GM23248 (cell line): ENCODE measurements at regions not wholly inside any gene's neighbourhood (a gene's known extent, or its start where the extent isn't known, plus 50 kb on each side); places are given as distances from the start of the nearest gene placed in this dataset.

ENCODE experiments used
- DNase-seq: peaks from one replicate; pipeline ENCODE4 v3.0.0-alpha.2; 2015
- H2AFZ ChIP-seq: fragments of 200-600 bp; sonication (generic); 2 replicates; pipeline ENCODE4 v1.6.1; 2016; ENCODE audit warnings: antibody characterized with exemption
- H3F3A ChIP-seq: fragments of 200-600 bp; sonication (generic); 2 replicates; pipeline ENCODE4 v1.6.1; 2016; ENCODE audit warnings: mild to moderate bottlenecking, antibody characterized with exemption, mixed run types; ENCODE audit not compliant: insufficient read depth
- H3K27ac ChIP-seq: fragments of 200-600 bp; sonication (generic); 2 replicates; pipeline ENCODE4 v1.5.1; 2016; ENCODE audit warnings: mild to moderate bottlenecking
- H3K27me3 ChIP-seq: fragments of 200-600 bp; sonication (generic); replicated peaks from 2 replicates; pipeline ENCODE4 v1.6.1; 2016; ENCODE audit warnings: mild to moderate bottlenecking; ENCODE audit not compliant: insufficient read depth
- H3K36me3 ChIP-seq: fragments of 200-600 bp; sonication (generic); 2 replicates; pipeline ENCODE4 v1.6.1; 2016; ENCODE audit warnings: low read depth, mild to moderate bottlenecking
- H3K4me1 ChIP-seq: fragments of 200-600 bp; sonication (generic); 2 replicates; pipeline ENCODE4 v1.6.1; 2016; ENCODE audit warnings: mild to moderate bottlenecking; ENCODE audit not compliant: insufficient read depth
- H3K4me2 ChIP-seq: fragments of 200-600 bp; sonication (generic); one replicate; pipeline ENCODE4 v1.6.1; 2016; ENCODE audit warnings: mild to moderate bottlenecking; ENCODE audit not compliant: unreplicated experiment
- H3K4me3 ChIP-seq: fragments of 200-600 bp; sonication (generic); 2 replicates; pipeline ENCODE4 v1.5.1; 2016; ENCODE audit warnings: mild to moderate bottlenecking
- H3K79me2 ChIP-seq: fragments of 200-600 bp; sonication (generic); 2 replicates; pipeline ENCODE4 v1.6.1; 2016; ENCODE audit warnings: mild to moderate bottlenecking; ENCODE audit not compliant: insufficient read depth
- H3K9ac ChIP-seq: fragments of 200-600 bp; sonication (generic); 2 replicates; pipeline ENCODE4 v1.6.1; 2016; ENCODE audit warnings: mild to moderate bottlenecking
- H3K9me2 ChIP-seq: fragments of 200-600 bp; sonication (generic); 2 replicates; pipeline ENCODE4 v1.6.1; 2016; ENCODE audit warnings: mixed run types, mild to moderate bottlenecking, moderate library complexity; ENCODE audit not compliant: insufficient read depth
- H3K9me3 ChIP-seq: fragments of 200-600 bp; sonication (generic); one replicate; pipeline ENCODE4 v1.6.1; 2017; ENCODE audit warnings: low read depth
- H4K20me1 ChIP-seq: fragments of 200-600 bp; sonication (generic); 2 replicates; pipeline ENCODE4 v1.6.0; 2016; ENCODE audit not compliant: insufficient read depth
- EZH2 ChIP-seq: fragments of 200-600 bp; sonication (generic); IDR thresholded peaks from 2 replicates; pipeline ENCODE4 v1.6.1; 2018; ENCODE audit warnings: antibody characterized with exemption, mild to moderate bottlenecking; ENCODE audit not compliant: insufficient read depth, poor library complexity, severe bottlenecking
- EZH2phosphoT487 ChIP-seq: fragments of 200-600 bp; sonication (generic); IDR thresholded peaks from 2 replicates; pipeline ENCODE4 v1.6.1; 2018; ENCODE audit warnings: antibody characterized with exemption, moderate library complexity, mild to moderate bottlenecking, low read depth; ENCODE audit not compliant: insufficient read depth
- WGBS, 2 experiments: methylation state at CpG; one replicate each; pipeline ENCODE4 v1.1.6; 2015 to 2017; ENCODE audit warnings: low lambda C conversion rate in 2 of 2, low coverage in 1 of 2; ENCODE audit errors: missing lambda C conversion rate in 2 of 2; 5-methylcytosine and 5-hydroxymethylcytosine counted together
- in situ Hi-C: fragments of 300-500 bp; cut with MboI; formaldehyde crosslinking; loops from 2 replicates; pipeline ENCODE4 v1.15.0; 2020

DNA sequence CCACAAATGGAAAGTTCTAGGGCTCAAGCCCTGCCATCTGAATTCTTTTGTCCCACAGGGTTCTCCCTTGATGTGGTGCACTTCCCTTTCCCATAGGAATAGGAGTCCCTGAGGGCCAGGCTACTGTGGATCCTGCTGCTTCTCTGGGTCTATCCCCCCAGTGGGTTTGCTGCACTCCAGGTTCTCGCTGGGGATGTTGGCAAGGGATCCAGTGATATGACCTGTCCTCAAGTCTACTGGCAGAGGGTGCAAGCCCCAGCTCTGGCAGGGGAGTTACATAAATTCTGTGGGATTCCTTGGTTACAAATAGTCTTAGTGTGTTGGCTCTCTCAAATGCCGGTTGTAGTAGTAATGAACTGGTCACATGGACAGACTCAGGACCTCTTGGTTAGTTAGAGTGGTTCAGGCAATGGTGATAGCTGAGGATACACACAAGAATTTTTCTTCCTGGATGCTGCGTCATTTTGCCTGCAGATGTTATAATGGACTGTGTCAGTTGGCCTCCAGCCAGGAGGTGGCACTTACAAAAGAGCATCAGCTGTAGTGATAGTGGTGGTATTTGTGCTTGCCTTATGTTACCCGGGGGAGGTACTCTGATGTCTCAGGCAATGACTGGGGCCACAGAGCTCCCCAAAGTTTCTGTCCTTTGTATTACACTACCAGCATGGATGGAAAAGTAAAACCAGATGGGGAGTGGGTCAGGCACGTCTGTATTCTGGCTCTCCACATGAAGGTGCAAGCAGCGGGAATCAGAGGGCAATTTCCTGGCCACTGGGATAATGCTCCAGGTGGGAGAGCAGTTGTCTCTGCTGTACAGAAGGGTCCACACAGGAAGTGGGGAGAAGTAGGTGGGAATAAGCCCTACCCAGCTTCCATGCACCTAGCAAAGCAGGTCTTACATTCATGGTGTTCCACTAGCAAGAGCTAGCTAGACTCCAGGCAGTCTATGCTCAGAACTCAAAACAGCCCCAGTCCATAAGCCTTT is 267.9 kb downstream of the SOX11 start:
- Histone ChIP-seq H3K9ac (no peak overlapping the region), H3F3A (no peaks in the 10 kb centered on the region), H3K79me2 (no peaks in the 10 kb centered on the region), H2AFZ (no peak overlapping the region), H3K4me2 (no peak overlapping the region), H3K9me3 (no peaks in the 10 kb centered on the region), H3K27ac (no peak overlapping the region), H4K20me1 (no peaks in the 10 kb centered on the region), H3K9me2 (no peaks in the 10 kb centered on the region), H3K27me3 (no peaks in the 10 kb centered on the region), H3K36me3 (no peaks in the 10 kb centered on the region), H3K4me3 (no peak overlapping the region), H3K4me1 (no peaks in the 10 kb centered on the region)
- WGBS, 2 experiments = 2 to 7% methylated on average over 6 of the region's 6 CpGs
- in situ Hi-C loops = no loop called here
- no peak for DNase-seq
- TF ChIP-seq EZH2 = no peak

GRCh38 chr2:5967506-5967905 is 275.3 kb downstream of the SOX11 start:
- Histone ChIP-seq H3K27ac (no peak overlapping the region), H3K4me3 (no peak overlapping the region), H3K4me1 (no peaks in the 10 kb centered on the region), H3K9ac (no peak overlapping the region), H3K27me3 (no peaks in the 10 kb centered on the region), H3K9me2 (no peaks in the 10 kb centered on the region), H2AFZ (no peak overlapping the region), H3F3A (no peaks in the 10 kb centered on the region), H3K4me2 (no peak overlapping the region), H3K79me2 (no peaks in the 10 kb centered on the region), H3K36me3 (no peaks in the 10 kb centered on the region), H4K20me1 (no peaks in the 10 kb centered on the region), H3K9me3 (no peaks in the 10 kb centered on the region)
- no peak for DNase-seq
- WGBS, 2 experiments = 59 to 70% methylated on average over 6 of the region's 6 CpGs
- in situ Hi-C loops = no loop called here
- TF ChIP-seq EZH2phosphoT487 (no peak), EZH2 (no peak)

- WGBS, 2 experiments = 4 to 8% methylated on average over 6 of the region's 6 CpGs
- DNase-seq = no peak
- Histone ChIP-seq H3K4me2 (no peak overlapping the region), H3K4me1 (no peaks in the 10 kb centered on the region), H3K4me3 (no peak overlapping the region), H3K9me2 (no peaks in the 10 kb centered on the region), H3K79me2 (no peaks in the 10 kb centered on the region), H3F3A (no peaks in the 10 kb centered on the region), H3K27ac (no peak overlapping the region), H3K36me3 (no peaks in the 10 kb centered on the region), H2AFZ (no peak overlapping the region), H3K27me3 (no peaks in the 10 kb centered on the region), H4K20me1 (no peaks in the 10 kb centered on the region), H3K9me3 (peaks cover 2% of the 10 kb centered on the region), H3K9ac (no peak overlapping the region)
- in situ Hi-C loops = no loop called here
- no peak for TF ChIP-seq EZH2
- no peak for TF ChIP-seq EZH2phosphoT487
These were observed 277.1 kb downstream of the SOX11 start for GRCh38 chr2:5969303-5969702.

DNA sequence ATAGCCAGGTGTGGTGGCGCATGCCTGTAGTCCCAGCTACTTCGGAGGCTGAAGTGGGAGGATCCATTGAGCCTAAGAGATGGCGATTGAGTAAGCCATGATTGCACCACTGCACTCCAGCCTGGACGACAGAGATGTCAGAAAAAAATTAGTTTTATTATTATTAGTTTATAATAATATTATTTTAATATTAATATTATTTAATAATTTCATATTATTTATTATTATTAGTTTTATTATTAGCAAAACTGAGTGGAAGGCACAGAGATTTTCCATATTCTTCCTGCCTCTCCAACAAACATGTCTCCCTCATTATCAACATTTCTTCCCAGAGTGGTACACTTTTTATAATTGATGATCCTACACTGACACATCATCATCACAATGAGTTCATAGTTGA is 278.2 kb downstream of the SOX11 start:
- WGBS, 2 experiments = 46 to 51% methylated on average over 4 of the region's 4 CpGs
- no peaks in the 10 kb centered on the region for H3K9me2 ChIP-seq
- no peak for DNase-seq
- H4K20me1 ChIP-seq = no peaks in the 10 kb centered on the region
- no peak overlapping the region for H2AFZ ChIP-seq
- TF ChIP-seq EZH2 = no peak
- TF ChIP-seq EZH2phosphoT487 = no peak
- H3K27ac ChIP-seq = no peak overlapping the region
- H3F3A ChIP-seq = no peaks in the 10 kb centered on the region
- no peaks in the 10 kb centered on the region for H3K4me1 ChIP-seq
- no peak overlapping the region for H3K9ac ChIP-seq
- H3K9me3 ChIP-seq = peaks cover 2% of the 10 kb centered on the region
- no peak overlapping the region for H3K4me2 ChIP-seq
- no peaks in the 10 kb centered on the region for H3K27me3 ChIP-seq
- in situ Hi-C loops = no loop called here
- H3K36me3 ChIP-seq = no peaks in the 10 kb centered on the region
- H3K4me3 ChIP-seq = no peak overlapping the region
- H3K79me2 ChIP-seq = no peaks in the 10 kb centered on the region

GRCh38 chr2:5974477-5974876 is 282.3 kb downstream of the SOX11 start:
- Histone ChIP-seq H3K9me3 (peaks cover 2% of the 10 kb centered on the region), H3K36me3 (no peaks in the 10 kb centered on the region), H3K27ac (no peak overlapping the region), H2AFZ (no peak overlapping the region), H3K9ac (no peak overlapping the region), H3K4me2 (no peak overlapping the region), H3F3A (no peaks in the 10 kb centered on the region), H3K79me2 (no peaks in the 10 kb centered on the region), H3K4me3 (no peak overlapping the region), H3K27me3 (no peaks in the 10 kb centered on the region), H3K4me1 (no peaks in the 10 kb centered on the region), H4K20me1 (no peaks in the 10 kb centered on the region), H3K9me2 (no peaks in the 10 kb centered on the region)
- 44 to 49% methylated on average over 6 of the region's 6 CpGs for WGBS, 2 experiments
- DNase-seq = no peak
- TF ChIP-seq EZH2phosphoT487 (no peak), EZH2 (no peak)
- in situ Hi-C loops = no loop called here
